MCF 10A (cell line): ENCODE measurements at regions not wholly inside any gene's neighbourhood (a gene's known extent, or its start where the extent isn't known, plus 50 kb on each side); places are given as distances from the start of the nearest gene placed in this dataset.
A peak's percentile ranks its signal among the peaks of the same experiment; 100 is the strongest.

Experiments
- BruUV-seq: library from RNA; stranded (reverse); fragments of 400-500 nt; replicated peaks from 2 replicates; lab custom pipeline; 2021; lab: Mats Ljungman, UMichigan
- CTCF ChIA-PET: fragments of 300-600 bp; sonication (Branson Sonifier 250); formaldehyde crosslinking; extraction: SDS; loops from one replicate; lab custom pipeline; 2021; ENCODE audit warnings: antibody characterized with exemption, inconsistent platforms; lab: Yijun Ruan, JAX
- POLR2A ChIA-PET: fragments of 300-600, 350-650 bp; sonication (Branson Sonifier 250); formaldehyde crosslinking; extraction: SDS; loops from one replicate; lab custom pipeline; 2020; ENCODE audit warnings: antibody characterized with exemption, inconsistent platforms; lab: Yijun Ruan, JAX
- DNase-seq: peaks from one replicate; pipeline ENCODE4 v3.0.0-alpha.2; 2018; ENCODE audit not compliant: unreplicated experiment
- H3K27ac Mint-ChIP-seq: one replicate; pipeline ENCODE4 v1.8.0; 2022; ENCODE audit warnings: mild to moderate bottlenecking, low read depth, mixed read lengths; ENCODE audit not compliant: unreplicated experiment
- H3K27me3 Mint-ChIP-seq: one replicate; pipeline ENCODE4 v1.8.0; 2022; ENCODE audit warnings: mixed read lengths; ENCODE audit not compliant: insufficient read depth, unreplicated experiment
- H3K36me3 Mint-ChIP-seq: one replicate; pipeline ENCODE4 v1.8.0; 2022; ENCODE audit warnings: mild to moderate bottlenecking, moderate library complexity, mixed read lengths; ENCODE audit not compliant: insufficient read depth, unreplicated experiment
- H3K4me1 Mint-ChIP-seq: one replicate; pipeline ENCODE4 v1.8.0; 2022; ENCODE audit warnings: mixed read lengths; ENCODE audit not compliant: insufficient read depth, unreplicated experiment
- H3K4me3 Mint-ChIP-seq: one replicate; pipeline ENCODE4 v1.8.0; 2022; ENCODE audit warnings: mild to moderate bottlenecking, moderate library complexity, mixed read lengths; ENCODE audit not compliant: unreplicated experiment
- H3K9me3 Mint-ChIP-seq: one replicate; pipeline ENCODE4 v1.8.0; 2022; ENCODE audit warnings: mixed read lengths; ENCODE audit not compliant: unreplicated experiment
- CTCF ChIP-seq: fragments of 200-600 bp; IDR thresholded peaks from one replicate; pipeline ENCODE4 v1.8.0; 2022; ENCODE audit warnings: antibody characterized with exemption, mild to moderate bottlenecking; ENCODE audit not compliant: unreplicated experiment
- intact Hi-C: fragments of 100-400 bp; cut with micrococcal nuclease; formaldehyde crosslinking; loops from 2 replicates; pipeline ENCODE4 v1.14.1; 2022

- intact Hi-C loops: no loop called here
Observed at GRCh38 chr14:54232735-54233134, 164.1 kb upstream of the CDKN3 start.

GRCh38 chr14:54241517-54241916 lies 155.3 kb upstream of the CDKN3 start:
- BruUV-seq: no TSS peak
- no peak overlapping the region for H3K27ac Mint-ChIP-seq
- no peak for DNase-seq
- peaks cover 5% of the 10 kb centered on the region for H3K9me3 Mint-ChIP-seq
- POLR2A ChIA-PET: interaction anchor here (0.9 to 1.2 kb wide), 2 partner anchors 12 to 16 kb away, joined by 3 read pairs; no protein-coding TSS in a partner anchor
- CTCF ChIA-PET: no interaction called here
- H3K27me3 Mint-ChIP-seq: no peaks in the 10 kb centered on the region
- no peak overlapping the region for H3K4me3 Mint-ChIP-seq
- H3K36me3 Mint-ChIP-seq: no peaks in the 10 kb centered on the region
- no peaks in the 10 kb centered on the region for H3K4me1 Mint-ChIP-seq
- intact Hi-C loops: no loop called here
- no peak for TF ChIP-seq CTCF

More at GRCh38 chr14:54232735-54233134, 164.1 kb upstream of the CDKN3 start:
- Mint-ChIP-seq H3K4me3 (no peak overlapping the region), H3K27me3 (no peaks in the 10 kb centered on the region), H3K9me3 (no peaks in the 10 kb centered on the region), H3K27ac (no peak overlapping the region), H3K36me3 (no peaks in the 10 kb centered on the region), H3K4me1 (peaks cover 27% of the 10 kb centered on the region)
- POLR2A ChIA-PET: interaction anchor here (0.9 to 1.3 kb wide), 3 partner anchors 9 to 14 kb away, joined by 3 read pairs; no protein-coding TSS in a partner anchor
- TF ChIP-seq CTCF: no peak
- no peak for DNase-seq
- CTCF ChIA-PET: interaction anchor here (0.7 kb wide), 1 partner anchor 26 kb away, joined by 4 read pairs; no protein-coding TSS in a partner anchor
- BruUV-seq: no TSS peak

- POLR2A ChIA-PET: interaction anchor here (0.7 to 1.9 kb wide), 11 partner anchors 9 to 199 kb away, joined by 3 to 11 read pairs (median 4); no protein-coding TSS in a partner anchor
- no TSS peak for BruUV-seq
Observed at GRCh38 chr14:54251356-54251755, 145.5 kb upstream of the CDKN3 start.

More at GRCh38 chr14:54251356-54251755, 145.5 kb upstream of the CDKN3 start:
- no peaks in the 10 kb centered on the region for H3K36me3 Mint-ChIP-seq
- no peak for TF ChIP-seq CTCF
- CTCF ChIA-PET: interaction anchor here (0.8 to 1.8 kb wide), 5 partner anchors 20 to 713 kb away, joined by 3 to 6 read pairs (median 3); no protein-coding TSS in a partner anchor
- H3K4me1 Mint-ChIP-seq: peaks cover 45% of the 10 kb centered on the region
- no peaks in the 10 kb centered on the region for H3K27me3 Mint-ChIP-seq
- no peak for DNase-seq
- intact Hi-C loops: loop anchor here (10.0 kb wide), 1 partner anchor 67 kb away; no protein-coding TSS in a partner anchor
- H3K27ac Mint-ChIP-seq: peak overlapping the region; percentile 92
- H3K4me3 Mint-ChIP-seq: no peak overlapping the region
- H3K9me3 Mint-ChIP-seq: no peaks in the 10 kb centered on the region
